22Rv1 (cell line): ENCODE measurements at regions not wholly inside any gene's neighbourhood (a gene's known extent, or its start where the extent isn't known, plus 50 kb on each side); places are given as distances from the start of the nearest gene placed in this dataset.

Source experiments
- CTCF ChIP-seq: fragments of 450-650 bp; IDR thresholded peaks from 2 replicates; pipeline ENCODE4 v1.5.1; 2017; ENCODE audit warnings: mild to moderate bottlenecking
- ZFX ChIP-seq: fragments of 450-650 bp; IDR thresholded peaks from 2 replicates; pipeline ENCODE4 v1.6.1; 2017; ENCODE audit warnings: antibody characterized with exemption, borderline replicate concordance

GRCh38 chr2:188713961-188714360 lies 260.2 kb upstream of the COL3A1 start:
- TF ChIP-seq CTCF (no peak), ZFX (no peak)
